Neural progenitor cell (in vitro differentiated cells): ENCODE measurements at regions not wholly inside any gene's neighbourhood (a gene's known extent, or its start where the extent isn't known, plus 50 kb on each side); places are given as distances from the start of the nearest gene placed in this dataset.

Experiments used
- DNase-seq: peaks from one replicate; pipeline ENCODE4 v3.0.0-alpha.2; 2016; ENCODE audit warnings: low spot score
- H2AFZ ChIP-seq: fragments of 200-600 bp; sonication (generic); replicated peaks from 2 replicates; pipeline ENCODE4 v1.6.1; 2016; ENCODE audit warnings: antibody characterized with exemption
- H3F3A ChIP-seq: fragments of 200-600 bp; sonication (generic); 2 replicates; pipeline ENCODE4 v1.6.1; 2016; ENCODE audit warnings: antibody characterized with exemption, low read depth
- H3K27ac ChIP-seq: fragments of 200-600 bp; sonication (generic); 2 replicates; pipeline ENCODE4 v1.5.1; 2016; ENCODE audit warnings: mild to moderate bottlenecking
- H3K27me3 ChIP-seq: fragments of 200-600 bp; sonication (generic); 2 replicates; pipeline ENCODE4 v1.6.1; 2016; ENCODE audit warnings: mild to moderate bottlenecking, moderate library complexity
- H3K36me3 ChIP-seq: fragments of 200-600 bp; sonication (generic); 2 replicates; pipeline ENCODE4 v1.5.1; 2016
- H3K4me1 ChIP-seq: fragments of 200-600 bp; sonication (generic); 2 replicates; pipeline ENCODE4 v1.6.1; 2016; ENCODE audit warnings: mixed run types
- H3K4me2 ChIP-seq: fragments of 200-600 bp; sonication (generic); 2 replicates; pipeline ENCODE4 v1.6.1; 2016
- H3K4me3 ChIP-seq: fragments of 200-600 bp; sonication (generic); 2 replicates; pipeline ENCODE4 v1.5.1; 2016
- H3K79me2 ChIP-seq: fragments of 200-600 bp; sonication (generic); 2 replicates; pipeline ENCODE4 v1.6.1; 2016; ENCODE audit warnings: low read depth
- H3K9ac ChIP-seq: fragments of 200-600 bp; sonication (generic); 2 replicates; pipeline ENCODE4 v1.6.1; 2016
- H3K9me3 ChIP-seq: fragments of 200-600 bp; sonication (generic); 2 replicates; pipeline ENCODE4 v1.5.1; 2016; ENCODE audit warnings: low read depth
- H4K20me1 ChIP-seq: fragments of 200-600 bp; sonication (generic); 2 replicates; pipeline ENCODE4 v1.6.1; 2016; ENCODE audit warnings: low read depth
- H3K27ac Mint-ChIP-seq: 3 replicates; pipeline ENCODE4 v1.8.0; 2021; ENCODE audit warnings: mixed read lengths
- H3K27me3 Mint-ChIP-seq: 2 replicates; pipeline ENCODE4 v1.8.0; 2022; ENCODE audit warnings: low read depth, mild to moderate bottlenecking, inconsistent platforms, moderate library complexity, mixed read lengths; ENCODE audit not compliant: insufficient read depth
- H3K36me3 Mint-ChIP-seq: 3 replicates; pipeline ENCODE4 v1.8.0; 2021; ENCODE audit warnings: mixed read lengths
- H3K4me1 Mint-ChIP-seq: 3 replicates; pipeline ENCODE4 v1.8.0; 2021; ENCODE audit warnings: mixed read lengths
- H3K4me3 Mint-ChIP-seq: 3 replicates; pipeline ENCODE4 v1.8.0; 2021; ENCODE audit warnings: mild to moderate bottlenecking, moderate library complexity, mixed read lengths
- H3K9me3 Mint-ChIP-seq: 3 replicates; pipeline ENCODE4 v1.8.0; 2020; ENCODE audit warnings: mixed read lengths
- EZH2 ChIP-seq: fragments of 200-600 bp; sonication (generic); IDR thresholded peaks from 2 replicates; pipeline ENCODE4 v1.6.1; 2017; ENCODE audit warnings: antibody characterized with exemption, mild to moderate bottlenecking, moderate library complexity
- EZH2phosphoT487 ChIP-seq: fragments of 200-600 bp; sonication (generic); IDR thresholded peaks from 2 replicates; pipeline ENCODE4 v1.6.1; 2017; ENCODE audit warnings: antibody characterized with exemption
- TF ChIP-seq, protein P1 (sequence below): fragments of 200-600 bp; sonication (generic); IDR thresholded peaks from 2 replicates; pipeline ENCODE4 v1.5.1; 2017; ENCODE audit warnings: antibody characterized with exemption, mild to moderate bottlenecking

DNA sequence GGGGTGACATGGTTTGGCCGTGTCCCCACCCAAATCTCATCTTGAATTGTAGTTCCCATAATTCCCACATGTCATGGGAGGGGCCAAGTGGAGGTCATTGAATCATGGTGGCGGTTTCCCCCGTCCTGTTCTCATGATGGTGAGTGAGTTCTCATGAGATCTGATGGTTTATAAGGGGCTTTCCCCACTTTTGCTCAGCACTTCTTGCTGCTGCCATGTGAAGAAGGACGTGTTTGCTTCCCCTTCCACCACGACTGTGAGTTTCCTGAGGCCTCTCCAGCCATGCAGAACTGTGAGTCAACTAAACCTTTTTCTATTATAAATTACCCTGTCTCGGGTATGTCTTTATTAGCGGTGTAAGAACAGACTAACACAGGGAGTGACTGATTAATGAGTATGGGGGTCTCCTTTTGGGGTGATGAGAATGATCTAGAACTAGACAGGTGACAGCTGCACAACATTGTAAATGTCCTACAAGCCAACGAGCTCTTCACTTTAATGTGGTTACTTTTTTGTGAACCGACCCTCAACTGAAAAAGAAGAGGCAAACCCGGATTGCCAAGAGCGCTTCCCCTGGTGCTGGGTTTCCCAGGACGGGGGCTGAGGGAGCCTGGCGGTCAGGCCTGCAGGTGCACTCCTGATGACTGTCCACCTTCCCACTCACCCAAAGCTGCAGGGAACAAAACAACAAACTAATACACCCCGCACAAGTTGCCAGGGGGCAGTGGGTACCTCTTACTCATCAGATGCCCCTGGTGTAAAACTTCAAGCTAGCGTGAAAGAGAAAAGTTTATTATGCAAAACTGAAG lies 90.1 kb downstream of the NCOR2 start:
- Histone ChIP-seq H3K27me3 (no peaks in the 10 kb centered on the region), H3K79me2 (peaks cover 14% of the 10 kb centered on the region), H3K9ac (no peak overlapping the region), H3K9me3 (no peaks in the 10 kb centered on the region), H3K27ac (no peak overlapping the region), H3K4me1 (peaks cover 16% of the 10 kb centered on the region), H3K4me2 (no peak overlapping the region), H2AFZ (no peak overlapping the region), H3K4me3 (no peak overlapping the region), H3K36me3 (peaks cover 6% of the 10 kb centered on the region), H3F3A (peaks cover 8% of the 10 kb centered on the region), H4K20me1 (peaks cover 29% of the 10 kb centered on the region)
- peaks cover 4% of the 10 kb centered on the region for H3K27me3 Mint-ChIP-seq
- peaks cover 48% of the 10 kb centered on the region for H3K36me3 Mint-ChIP-seq
- TF ChIP-seq EZH2 (no peak), EZH2phosphoT487 (no peak)
- TF ChIP-seq, protein P1, sequence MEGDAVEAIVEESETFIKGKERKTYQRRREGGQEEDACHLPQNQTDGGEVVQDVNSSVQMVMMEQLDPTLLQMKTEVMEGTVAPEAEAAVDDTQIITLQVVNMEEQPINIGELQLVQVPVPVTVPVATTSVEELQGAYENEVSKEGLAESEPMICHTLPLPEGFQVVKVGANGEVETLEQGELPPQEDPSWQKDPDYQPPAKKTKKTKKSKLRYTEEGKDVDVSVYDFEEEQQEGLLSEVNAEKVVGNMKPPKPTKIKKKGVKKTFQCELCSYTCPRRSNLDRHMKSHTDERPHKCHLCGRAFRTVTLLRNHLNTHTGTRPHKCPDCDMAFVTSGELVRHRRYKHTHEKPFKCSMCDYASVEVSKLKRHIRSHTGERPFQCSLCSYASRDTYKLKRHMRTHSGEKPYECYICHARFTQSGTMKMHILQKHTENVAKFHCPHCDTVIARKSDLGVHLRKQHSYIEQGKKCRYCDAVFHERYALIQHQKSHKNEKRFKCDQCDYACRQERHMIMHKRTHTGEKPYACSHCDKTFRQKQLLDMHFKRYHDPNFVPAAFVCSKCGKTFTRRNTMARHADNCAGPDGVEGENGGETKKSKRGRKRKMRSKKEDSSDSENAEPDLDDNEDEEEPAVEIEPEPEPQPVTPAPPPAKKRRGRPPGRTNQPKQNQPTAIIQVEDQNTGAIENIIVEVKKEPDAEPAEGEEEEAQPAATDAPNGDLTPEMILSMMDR: no peak
- no peak overlapping the region for H3K4me3 Mint-ChIP-seq
- H3K4me1 Mint-ChIP-seq: peaks cover 9% of the 10 kb centered on the region
- no peak for DNase-seq
- no peak overlapping the region for H3K27ac Mint-ChIP-seq
- H3K9me3 Mint-ChIP-seq: peaks cover 19% of the 10 kb centered on the region

DNA sequence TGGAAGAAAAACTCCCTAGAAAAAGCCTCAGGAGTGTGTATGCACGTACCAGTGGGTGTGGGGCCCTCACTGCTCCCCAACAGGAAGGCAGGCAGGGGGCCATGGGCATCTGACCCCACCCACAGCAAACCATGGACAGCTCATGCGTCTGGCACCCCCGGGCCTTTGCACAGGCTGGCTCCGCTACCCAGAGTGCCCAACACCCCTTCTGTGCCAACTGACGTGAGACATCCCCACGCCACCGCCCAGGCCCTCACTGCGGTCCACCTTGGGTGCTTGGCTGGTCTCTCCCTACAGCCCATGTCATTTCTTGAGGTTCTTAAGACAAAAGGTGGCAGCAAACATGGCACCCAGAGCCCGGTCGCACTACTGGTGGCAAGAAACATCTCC lies 91.4 kb downstream of the NCOR2 start:
- peaks cover 26% of the 10 kb centered on the region for H3K9me3 Mint-ChIP-seq
- DNase-seq: no peak
- Histone ChIP-seq H3K79me2 (peaks cover 14% of the 10 kb centered on the region), H3K27me3 (no peaks in the 10 kb centered on the region), H3K4me2 (no peak overlapping the region), H3F3A (peaks cover 8% of the 10 kb centered on the region), H4K20me1 (peaks cover 22% of the 10 kb centered on the region), H3K9ac (no peak overlapping the region), H3K27ac (no peak overlapping the region), H3K9me3 (no peaks in the 10 kb centered on the region), H3K4me1 (peaks cover 16% of the 10 kb centered on the region), H3K4me3 (no peak overlapping the region), H3K36me3 (peaks cover 8% of the 10 kb centered on the region), H2AFZ (no peak overlapping the region)
- H3K27ac Mint-ChIP-seq: no peak overlapping the region
- H3K4me3 Mint-ChIP-seq: no peak overlapping the region
- H3K36me3 Mint-ChIP-seq: peaks cover 54% of the 10 kb centered on the region
- peaks cover 9% of the 10 kb centered on the region for H3K4me1 Mint-ChIP-seq
- peaks cover 3% of the 10 kb centered on the region for H3K27me3 Mint-ChIP-seq
- TF ChIP-seq EZH2phosphoT487 (no peak), EZH2 (no peak)
- TF ChIP-seq, protein P1: no peak

DNA sequence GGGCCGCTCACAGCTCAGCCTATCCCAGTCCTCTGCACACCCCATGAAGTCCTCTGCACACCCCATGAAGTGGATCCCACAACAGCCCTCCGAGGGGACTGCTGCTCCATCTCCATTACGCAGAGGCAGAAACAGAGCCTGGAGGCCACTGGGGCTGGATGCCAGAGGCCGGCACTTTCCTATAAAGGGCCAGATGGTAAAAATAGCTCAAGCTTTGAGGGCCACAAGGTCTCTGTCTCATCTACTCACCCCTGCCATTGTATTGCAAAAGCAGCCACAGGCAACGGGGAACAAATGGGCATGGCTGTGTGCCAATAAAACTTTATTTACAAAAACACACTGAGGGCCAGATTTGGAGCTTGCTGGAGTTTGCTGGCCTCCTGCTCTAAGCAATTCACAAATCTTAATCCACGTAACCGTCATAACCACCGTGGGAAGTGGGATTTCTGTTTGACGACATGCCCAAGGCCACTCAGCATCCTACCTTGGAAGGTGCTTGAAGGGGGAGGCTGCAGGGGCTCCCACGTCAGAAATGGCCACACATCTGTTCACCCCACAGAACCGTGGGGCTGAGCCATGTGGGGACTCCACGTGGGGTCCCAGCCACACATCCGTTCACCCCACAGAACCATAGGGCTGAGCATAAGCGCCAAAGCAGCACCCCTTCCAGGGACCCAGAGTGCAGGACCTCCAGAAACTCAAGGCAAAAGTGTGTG lies 92.0 kb downstream of the NCOR2 start:
- no peak overlapping the region for H3K27ac Mint-ChIP-seq
- Histone ChIP-seq H3K9ac (no peak overlapping the region), H3K9me3 (no peaks in the 10 kb centered on the region), H3K4me1 (peaks cover 15% of the 10 kb centered on the region), H3K4me3 (no peak overlapping the region), H3F3A (peaks cover 7% of the 10 kb centered on the region), H2AFZ (no peak overlapping the region), H4K20me1 (peaks cover 17% of the 10 kb centered on the region), H3K27me3 (no peaks in the 10 kb centered on the region), H3K79me2 (peaks cover 16% of the 10 kb centered on the region), H3K4me2 (no peak overlapping the region), H3K27ac (no peak overlapping the region), H3K36me3 (peaks cover 8% of the 10 kb centered on the region)
- H3K4me3 Mint-ChIP-seq: no peak overlapping the region
- DNase-seq: no peak
- peaks cover 26% of the 10 kb centered on the region for H3K9me3 Mint-ChIP-seq
- TF ChIP-seq, protein P1: no peak
- no peak for TF ChIP-seq EZH2
- no peak for TF ChIP-seq EZH2phosphoT487
- H3K4me1 Mint-ChIP-seq: peaks cover 9% of the 10 kb centered on the region
- H3K27me3 Mint-ChIP-seq: peaks cover 2% of the 10 kb centered on the region
- peaks cover 56% of the 10 kb centered on the region for H3K36me3 Mint-ChIP-seq
